Activated T-cell treated with anti-CD3 and anti-CD28 coated beads, Interleukin-2, amount 50 U/mL, for 4 hours (primary cell): ENCODE measurements at regions not wholly inside any gene's neighbourhood (a gene's known extent, or its start where the extent isn't known, plus 50 kb on each side); places are given as distances from the start of the nearest gene placed in this dataset.
"Not testable (repeated sequence)": the region's sequence is repeated elsewhere in the genome, so short reads cannot be mapped to it uniquely, and the experiment has no call there.

Experiments
- ATAC-seq, 2 donors: fragments of 200-7000 bp; cut with Tn5 transposase; one replicate each; pipeline ENCODE4 v1.10.0; 2021
- DNase-seq: peaks from one replicate; pipeline ENCODE4 v3.0.0-alpha.2; 2020
- H3K27me3 Mint-ChIP-seq: one replicate; pipeline ENCODE4 v1.8.0; 2021; ENCODE audit warnings: low read depth, mixed read lengths
- H3K36me3 Mint-ChIP-seq: one replicate; pipeline ENCODE4 v1.8.0; 2022; ENCODE audit warnings: mixed read lengths; ENCODE audit not compliant: insufficient read depth
- H3K4me1 Mint-ChIP-seq: one replicate; pipeline ENCODE4 v1.8.0; 2021; ENCODE audit warnings: low read depth, mixed read lengths
- H3K4me3 Mint-ChIP-seq: one replicate; pipeline ENCODE4 v1.8.0; 2021; ENCODE audit warnings: mild to moderate bottlenecking, moderate library complexity, mixed read lengths
- H3K9me3 Mint-ChIP-seq: one replicate; pipeline ENCODE4 v1.8.0; 2021; ENCODE audit warnings: mixed read lengths

GRCh38 chr14:28196878-28197277 is 569.7 kb upstream of the FOXG1 start:
- Mint-ChIP-seq H3K9me3 (peaks cover 13% of the 10 kb centered on the region), H3K4me3 (no peak overlapping the region), H3K36me3 (no peaks in the 10 kb centered on the region), H3K27me3 (no peaks in the 10 kb centered on the region), H3K4me1 (no peaks in the 10 kb centered on the region)
- ATAC-seq (no peak), DNase-seq (no peak)

- DNase-seq (no peak), ATAC-seq (no peak)
- Mint-ChIP-seq H3K27me3 (no peaks in the 10 kb centered on the region), H3K4me3 (no peak overlapping the region), H3K36me3 (no peaks in the 10 kb centered on the region), H3K9me3 (peaks cover 19% of the 10 kb centered on the region), H3K4me1 (no peaks in the 10 kb centered on the region)
Measured at GRCh38 chr14:28220391-28220790, 546.2 kb upstream of the FOXG1 start.

GRCh38 chr14:28240909-28241308 is 525.7 kb upstream of the FOXG1 start:
- H3K4me1 Mint-ChIP-seq = no peaks in the 10 kb centered on the region
- peaks cover 37% of the 10 kb centered on the region for H3K9me3 Mint-ChIP-seq
- ATAC-seq (no peak), DNase-seq (no peak)
- H3K27me3 Mint-ChIP-seq = no peaks in the 10 kb centered on the region
- H3K4me3 Mint-ChIP-seq = no peak overlapping the region
- no peaks in the 10 kb centered on the region for H3K36me3 Mint-ChIP-seq

- no peaks in the 10 kb centered on the region for H3K36me3 Mint-ChIP-seq
- H3K9me3 Mint-ChIP-seq = peaks cover 25% of the 10 kb centered on the region
- no peaks in the 10 kb centered on the region for H3K27me3 Mint-ChIP-seq
- ATAC-seq = no peak
- H3K4me3 Mint-ChIP-seq = no peak overlapping the region
- no peaks in the 10 kb centered on the region for H3K4me1 Mint-ChIP-seq
- DNase-seq = no peak
Measured at GRCh38 chr14:28242895-28243294, 523.7 kb upstream of the FOXG1 start.

GRCh38 chr14:28243600-28243999 is 523.0 kb upstream of the FOXG1 start:
- no peaks in the 10 kb centered on the region for H3K4me1 Mint-ChIP-seq
- no peak for DNase-seq
- H3K36me3 Mint-ChIP-seq = no peaks in the 10 kb centered on the region
- H3K4me3 Mint-ChIP-seq = no peak overlapping the region
- peaks cover 26% of the 10 kb centered on the region for H3K9me3 Mint-ChIP-seq
- ATAC-seq = no peak
- H3K27me3 Mint-ChIP-seq = no peaks in the 10 kb centered on the region

GRCh38 chr14:28245216-28245615 is 521.4 kb upstream of the FOXG1 start:
- H3K9me3 Mint-ChIP-seq = peaks cover 19% of the 10 kb centered on the region
- ATAC-seq (no peak), DNase-seq (no peak)
- H3K4me3 Mint-ChIP-seq = no peak overlapping the region
- H3K36me3 Mint-ChIP-seq = no peaks in the 10 kb centered on the region
- H3K27me3 Mint-ChIP-seq = no peaks in the 10 kb centered on the region
- H3K4me1 Mint-ChIP-seq = no peaks in the 10 kb centered on the region

GRCh38 chr14:28247491-28247890 is 519.1 kb upstream of the FOXG1 start:
- Mint-ChIP-seq H3K27me3 (no peaks in the 10 kb centered on the region), H3K9me3 (peaks cover 28% of the 10 kb centered on the region), H3K4me1 (no peaks in the 10 kb centered on the region), H3K36me3 (no peaks in the 10 kb centered on the region), H3K4me3 (no peak overlapping the region)
- no peak for DNase-seq
- ATAC-seq = no peak

GRCh38 chr14:28252124-28252523 is 514.5 kb upstream of the FOXG1 start:
- not testable (repeated sequence) for DNase-seq, H3K4me3 Mint-ChIP-seq, H3K4me1 Mint-ChIP-seq, H3K27me3 Mint-ChIP-seq, ATAC-seq, H3K36me3 Mint-ChIP-seq
- H3K9me3 Mint-ChIP-seq = peaks cover 24% of the 10 kb centered on the region

GRCh38 chr14:28254768-28255167 is 511.8 kb upstream of the FOXG1 start:
- DNase-seq (no peak), ATAC-seq (no peak)
- Mint-ChIP-seq H3K36me3 (no peaks in the 10 kb centered on the region), H3K4me1 (no peaks in the 10 kb centered on the region), H3K27me3 (no peaks in the 10 kb centered on the region), H3K4me3 (no peak overlapping the region), H3K9me3 (peaks cover 18% of the 10 kb centered on the region)

GRCh38 chr14:28264306-28264705 is 502.3 kb upstream of the FOXG1 start:
- no peaks in the 10 kb centered on the region for H3K27me3 Mint-ChIP-seq
- H3K36me3 Mint-ChIP-seq = no peaks in the 10 kb centered on the region
- DNase-seq (no peak), ATAC-seq (no peak)
- H3K4me3 Mint-ChIP-seq = no peak overlapping the region
- no peaks in the 10 kb centered on the region for H3K4me1 Mint-ChIP-seq
- peaks cover 33% of the 10 kb centered on the region for H3K9me3 Mint-ChIP-seq

- no peaks in the 10 kb centered on the region for H3K36me3 Mint-ChIP-seq
- H3K4me3 Mint-ChIP-seq = no peak overlapping the region
- H3K27me3 Mint-ChIP-seq = no peaks in the 10 kb centered on the region
- DNase-seq (no peak), ATAC-seq (no peak)
- H3K4me1 Mint-ChIP-seq = no peaks in the 10 kb centered on the region
- H3K9me3 Mint-ChIP-seq = peaks cover 17% of the 10 kb centered on the region
Measured at GRCh38 chr14:28272270-28272669, 494.3 kb upstream of the FOXG1 start.

GRCh38 chr14:28280530-28280929 is 486.1 kb upstream of the FOXG1 start:
- Mint-ChIP-seq H3K27me3 (no peaks in the 10 kb centered on the region), H3K4me3 (no peak overlapping the region), H3K36me3 (no peaks in the 10 kb centered on the region), H3K9me3 (peaks cover 22% of the 10 kb centered on the region), H3K4me1 (no peaks in the 10 kb centered on the region)
- ATAC-seq (no peak), DNase-seq (no peak)

GRCh38 chr14:28280997-28281598 is 485.5 kb upstream of the FOXG1 start:
- DNase-seq = no peak
- no peak overlapping the region for H3K4me3 Mint-ChIP-seq
- H3K36me3 Mint-ChIP-seq = no peaks in the 10 kb centered on the region
- H3K27me3 Mint-ChIP-seq = no peaks in the 10 kb centered on the region
- peaks cover 18% of the 10 kb centered on the region for H3K9me3 Mint-ChIP-seq
- no peaks in the 10 kb centered on the region for H3K4me1 Mint-ChIP-seq
- no peak for ATAC-seq

GRCh38 chr14:28284546-28285300 is 481.9 kb upstream of the FOXG1 start:
- ATAC-seq = no peak
- Mint-ChIP-seq H3K36me3 (no peaks in the 10 kb centered on the region), H3K4me1 (no peaks in the 10 kb centered on the region), H3K9me3 (peaks cover 14% of the 10 kb centered on the region), H3K27me3 (no peaks in the 10 kb centered on the region), H3K4me3 (no peak overlapping the region)
- DNase-seq = no peak

GRCh38 chr14:28294834-28295440 is 471.6 kb upstream of the FOXG1 start:
- no peaks in the 10 kb centered on the region for H3K27me3 Mint-ChIP-seq
- H3K9me3 Mint-ChIP-seq = peaks cover 43% of the 10 kb centered on the region

More at GRCh38 chr14:28294834-28295440, 471.6 kb upstream of the FOXG1 start:
- no peaks in the 10 kb centered on the region for H3K36me3 Mint-ChIP-seq
- no peak overlapping the region for H3K4me3 Mint-ChIP-seq
- ATAC-seq (no peak), DNase-seq (no peak)
- no peaks in the 10 kb centered on the region for H3K4me1 Mint-ChIP-seq
